ENCODE measurements at regions not wholly inside any gene's neighbourhood (a gene's known extent, or its start where the extent isn't known, plus 50 kb on each side); places are given as distances from the start of the nearest gene placed in this dataset.

- Histone ChIP-seq H3K27me3 (no peaks in the 10 kb centered on the region), H3K36me3 (no peaks in the 10 kb centered on the region), H3K4me1 (no peaks in the 10 kb centered on the region), H3K4me3 (no peak overlapping the region), H3K9me3 (no peaks in the 10 kb centered on the region), H3K27ac (no peak overlapping the region)
- DNase-seq (ENCODE audit: extremely low spot score in 2 of 2) = no peak
- no peak for TF ChIP-seq POLR2A (IDR thresholded peaks at IDR 0.05)
- intact Hi-C loops (cut with DNase I) = no loop called here
Measured at GRCh38 chr2:75253526-75253925, 54.2 kb upstream of the TACR1 start.

- H3K4me1 ChIP-seq = no peaks in the 10 kb centered on the region
- H3K9me3 ChIP-seq = no peaks in the 10 kb centered on the region
- H3K4me3 ChIP-seq = no peak overlapping the region
- TF ChIP-seq CTCF (IDR thresholded peaks at IDR 0.05) (no peak), POLR2AphosphoS5 (IDR thresholded peaks at IDR 0.05; ENCODE audit: insufficient read depth in 1 of 2, low read depth in 1 of 2) (no peak)
- intact Hi-C loops (cut with DNase I) = no loop called here
- no peaks in the 10 kb centered on the region for H3K27me3 ChIP-seq
- no peaks in the 10 kb centered on the region for H3K36me3 ChIP-seq
- H3K27ac ChIP-seq = no peak overlapping the region
- no peak for DNase-seq (ENCODE audit: extremely low spot score in 2 of 2)
Measured at GRCh38 chr2:75251896-75252295, 52.6 kb upstream of the TACR1 start.

Measured in vagina (tissue), 2 donors.